ENCODE measurements at regions not wholly inside any gene's neighbourhood (a gene's known extent, or its start where the extent isn't known, plus 50 kb on each side); places are given as distances from the start of the nearest gene placed in this dataset.

DNA sequence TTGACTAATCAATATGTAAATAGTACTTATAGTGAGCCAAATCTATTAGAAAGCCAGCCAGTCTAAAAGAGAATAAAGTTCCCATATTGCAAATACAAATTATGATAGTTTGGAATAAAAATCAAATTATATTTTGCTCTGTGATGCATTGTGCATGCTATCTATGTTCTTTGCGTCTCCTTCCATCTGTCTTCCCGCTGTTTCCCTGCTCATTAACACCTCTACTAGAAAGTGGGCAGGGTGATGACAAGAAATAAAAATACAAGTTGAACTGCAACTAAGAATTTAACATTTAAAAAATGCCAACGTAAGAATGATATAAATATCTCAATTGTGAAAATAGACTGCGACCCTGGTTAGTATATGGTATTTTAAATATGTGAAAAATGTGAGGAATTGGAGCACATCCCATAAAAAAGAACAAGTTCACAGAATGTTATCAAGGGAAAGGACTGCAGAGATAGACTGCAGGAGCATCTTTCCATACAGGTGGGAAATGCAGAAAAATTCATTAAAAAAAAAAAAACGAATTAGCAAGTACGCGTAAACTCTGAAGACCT lies 157.6 kb upstream of the PDE7B start:
- no peak for TF ChIP-seq POLR2A (IDR thresholded peaks at IDR 0.05)
- TF ChIP-seq, protein P1, sequence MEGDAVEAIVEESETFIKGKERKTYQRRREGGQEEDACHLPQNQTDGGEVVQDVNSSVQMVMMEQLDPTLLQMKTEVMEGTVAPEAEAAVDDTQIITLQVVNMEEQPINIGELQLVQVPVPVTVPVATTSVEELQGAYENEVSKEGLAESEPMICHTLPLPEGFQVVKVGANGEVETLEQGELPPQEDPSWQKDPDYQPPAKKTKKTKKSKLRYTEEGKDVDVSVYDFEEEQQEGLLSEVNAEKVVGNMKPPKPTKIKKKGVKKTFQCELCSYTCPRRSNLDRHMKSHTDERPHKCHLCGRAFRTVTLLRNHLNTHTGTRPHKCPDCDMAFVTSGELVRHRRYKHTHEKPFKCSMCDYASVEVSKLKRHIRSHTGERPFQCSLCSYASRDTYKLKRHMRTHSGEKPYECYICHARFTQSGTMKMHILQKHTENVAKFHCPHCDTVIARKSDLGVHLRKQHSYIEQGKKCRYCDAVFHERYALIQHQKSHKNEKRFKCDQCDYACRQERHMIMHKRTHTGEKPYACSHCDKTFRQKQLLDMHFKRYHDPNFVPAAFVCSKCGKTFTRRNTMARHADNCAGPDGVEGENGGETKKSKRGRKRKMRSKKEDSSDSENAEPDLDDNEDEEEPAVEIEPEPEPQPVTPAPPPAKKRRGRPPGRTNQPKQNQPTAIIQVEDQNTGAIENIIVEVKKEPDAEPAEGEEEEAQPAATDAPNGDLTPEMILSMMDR (IDR thresholded peaks at IDR 0.05) = no peak
